DND-41 (cell line): ENCODE measurements at regions not wholly inside any gene's neighbourhood (a gene's known extent, or its start where the extent isn't known, plus 50 kb on each side); places are given as distances from the start of the nearest gene placed in this dataset.

Source experiments
- CTCF ChIP-seq: IDR thresholded peaks from 2 replicates; pipeline ENCODE4 v1.5.1; 2012; ENCODE audit warnings: borderline replicate concordance, low read length, moderate library complexity, mild to moderate bottlenecking; ENCODE audit not compliant: poor library complexity, severe bottlenecking; ENCODE audit errors: extremely low read depth
- EZH2 ChIP-seq: IDR thresholded peaks from 3 replicates; pipeline ENCODE4 v1.6.1; 2012; ENCODE audit warnings: borderline replicate concordance, low read depth, mild to moderate bottlenecking, moderate library complexity, low read length, inconsistent platforms; ENCODE audit not compliant: severe bottlenecking

DNA sequence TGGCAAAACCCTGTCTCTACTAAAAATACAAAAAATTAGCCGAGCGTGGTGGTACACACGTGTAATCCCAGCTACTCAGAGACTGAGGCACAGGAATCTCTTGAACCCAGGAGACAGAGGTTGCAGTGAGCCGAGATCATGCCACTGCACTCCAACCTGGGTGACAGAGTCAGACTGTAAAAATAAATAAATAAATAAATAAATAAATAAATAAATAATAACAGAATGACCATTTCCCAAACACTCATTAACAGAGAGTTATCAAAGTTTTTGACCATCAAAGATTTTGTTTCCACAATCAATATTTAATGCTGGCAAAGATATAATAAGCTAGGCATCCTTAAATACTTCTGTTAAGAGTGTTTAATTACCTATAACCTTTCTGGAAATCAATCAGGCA, 299.4 kb downstream of the KCTD12 start:
- no peak for TF ChIP-seq EZH2
- no peak for TF ChIP-seq CTCF
